ENCODE measurements at regions not wholly inside any gene's neighbourhood (a gene's known extent, or its start where the extent isn't known, plus 50 kb on each side); places are given as distances from the start of the nearest gene placed in this dataset.

DNA sequence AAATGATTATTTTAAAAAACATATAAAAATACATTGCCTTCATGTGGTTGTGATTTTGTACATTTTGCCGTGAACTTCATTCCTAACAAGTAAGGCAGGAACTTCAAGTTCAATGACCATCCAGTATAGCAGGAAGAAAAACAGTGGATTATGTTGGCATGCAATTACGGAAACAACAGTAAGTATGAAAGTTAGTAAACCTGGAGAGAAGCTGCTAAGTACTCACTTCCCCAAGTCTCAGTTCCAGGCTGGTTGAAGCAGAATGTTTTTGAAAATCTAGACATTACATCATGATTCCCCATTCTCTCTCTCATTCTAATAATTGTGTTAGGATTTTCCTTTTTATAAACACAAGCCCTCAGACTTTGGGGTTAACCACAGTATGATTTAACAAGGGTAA, 987.1 kb upstream of the KLHL29 start:
- no peaks in the 10 kb centered on the region for H3K4me1 ChIP-seq
- H3K9me3 ChIP-seq = no peaks in the 10 kb centered on the region
- no peaks in the 10 kb centered on the region for H3K27me3 ChIP-seq
- 37 to 69% (median 55%) methylated on average over 2 of the region's 2 CpGs for WGBS, 5 donors
- TF ChIP-seq POLR2A (IDR thresholded peaks at IDR 0.05) (no peak), POLR2AphosphoS5 (IDR thresholded peaks at IDR 0.05) (no peak), EP300 (IDR thresholded peaks at IDR 0.05) (no peak)
- TF ChIP-seq, protein P1, sequence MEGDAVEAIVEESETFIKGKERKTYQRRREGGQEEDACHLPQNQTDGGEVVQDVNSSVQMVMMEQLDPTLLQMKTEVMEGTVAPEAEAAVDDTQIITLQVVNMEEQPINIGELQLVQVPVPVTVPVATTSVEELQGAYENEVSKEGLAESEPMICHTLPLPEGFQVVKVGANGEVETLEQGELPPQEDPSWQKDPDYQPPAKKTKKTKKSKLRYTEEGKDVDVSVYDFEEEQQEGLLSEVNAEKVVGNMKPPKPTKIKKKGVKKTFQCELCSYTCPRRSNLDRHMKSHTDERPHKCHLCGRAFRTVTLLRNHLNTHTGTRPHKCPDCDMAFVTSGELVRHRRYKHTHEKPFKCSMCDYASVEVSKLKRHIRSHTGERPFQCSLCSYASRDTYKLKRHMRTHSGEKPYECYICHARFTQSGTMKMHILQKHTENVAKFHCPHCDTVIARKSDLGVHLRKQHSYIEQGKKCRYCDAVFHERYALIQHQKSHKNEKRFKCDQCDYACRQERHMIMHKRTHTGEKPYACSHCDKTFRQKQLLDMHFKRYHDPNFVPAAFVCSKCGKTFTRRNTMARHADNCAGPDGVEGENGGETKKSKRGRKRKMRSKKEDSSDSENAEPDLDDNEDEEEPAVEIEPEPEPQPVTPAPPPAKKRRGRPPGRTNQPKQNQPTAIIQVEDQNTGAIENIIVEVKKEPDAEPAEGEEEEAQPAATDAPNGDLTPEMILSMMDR (IDR thresholded peaks at IDR 0.05) = no peak
- H3K27ac ChIP-seq = no peak overlapping the region
- no peak overlapping the region for H3K4me3 ChIP-seq
- no peaks in the 10 kb centered on the region for H3K36me3 ChIP-seq
- DNase-seq = no peak
- intact Hi-C loops (cut with DNase I; ENCODE audit: low total_unique reads) = no loop called here

- no peak for DNase-seq
- Histone ChIP-seq H3K27ac (no peak overlapping the region), H3K27me3 (no peaks in the 10 kb centered on the region), H3K36me3 (no peaks in the 10 kb centered on the region), H3K4me1 (no peaks in the 10 kb centered on the region), H3K4me3 (no peak overlapping the region), H3K9me3 (no peaks in the 10 kb centered on the region)
- intact Hi-C loops (cut with DNase I; ENCODE audit: low total_unique reads) = no loop called here
- TF ChIP-seq EP300 (IDR thresholded peaks at IDR 0.05) (no peak), POLR2AphosphoS5 (IDR thresholded peaks at IDR 0.05) (no peak), POLR2A (IDR thresholded peaks at IDR 0.05) (no peak)
- TF ChIP-seq, protein P1 (IDR thresholded peaks at IDR 0.05) = no peak
- WGBS, 5 donors = 70 to 85% (median 74%) methylated on average over 1 of the region's 1 CpG
Measured at GRCh38 chr2:22403748-22404147, 981.2 kb upstream of the KLHL29 start.

GRCh38 chr2:22406625-22407024, 978.4 kb upstream of the KLHL29 start:
- no peaks in the 10 kb centered on the region for H3K4me1 ChIP-seq
- H3K27ac ChIP-seq = no peak overlapping the region
- H3K27me3 ChIP-seq = no peaks in the 10 kb centered on the region
- no peaks in the 10 kb centered on the region for H3K36me3 ChIP-seq
- no peaks in the 10 kb centered on the region for H3K9me3 ChIP-seq
- H3K4me3 ChIP-seq = no peak overlapping the region
- WGBS, 5 donors = 83 to 91% (median 86%) methylated on average over 2 of the region's 2 CpGs
- intact Hi-C loops (cut with DNase I; ENCODE audit: low total_unique reads) = no loop called here
- TF ChIP-seq POLR2AphosphoS5 (IDR thresholded peaks at IDR 0.05) (no peak), EP300 (IDR thresholded peaks at IDR 0.05) (no peak), POLR2A (IDR thresholded peaks at IDR 0.05) (no peak)
- TF ChIP-seq, protein P1 (IDR thresholded peaks at IDR 0.05) = no peak
- no peak for DNase-seq

DNA sequence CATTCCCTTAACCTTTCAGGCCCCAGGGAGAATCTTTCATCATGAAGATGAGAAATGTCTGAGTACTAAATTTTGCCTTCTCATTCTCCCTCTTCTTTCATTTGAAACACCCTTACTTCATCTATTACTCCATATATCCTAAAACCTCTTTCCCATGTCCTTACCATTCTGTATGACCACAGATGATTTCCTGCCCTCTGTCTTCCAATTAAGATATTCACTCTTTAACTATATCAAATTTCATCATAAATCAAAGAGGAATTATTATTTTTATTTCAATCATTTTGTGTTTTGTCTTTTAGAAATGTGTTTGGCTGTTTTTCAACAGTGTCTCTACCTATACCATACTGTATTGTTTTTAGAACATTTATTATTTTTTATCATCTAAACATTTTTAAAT, 964.9 kb upstream of the KLHL29 start:
- TF ChIP-seq EP300 (IDR thresholded peaks at IDR 0.05) (no peak), POLR2A (IDR thresholded peaks at IDR 0.05) (no peak), POLR2AphosphoS5 (IDR thresholded peaks at IDR 0.05) (no peak)
- TF ChIP-seq, protein P1 (IDR thresholded peaks at IDR 0.05) = no peak
- peaks cover 0 to 24% (median 8%) of the 10 kb centered on the region in 4 donors for H3K9me3 ChIP-seq
- H3K27ac ChIP-seq = no peak overlapping the region
- H3K4me3 ChIP-seq = no peak overlapping the region
- H3K4me1 ChIP-seq = no peaks in the 10 kb centered on the region
- intact Hi-C loops (cut with DNase I; ENCODE audit: low total_unique reads) = no loop called here
- no peak for DNase-seq
- no peaks in the 10 kb centered on the region for H3K27me3 ChIP-seq
- H3K36me3 ChIP-seq = no peaks in the 10 kb centered on the region
